ENCODE measurements at regions not wholly inside any gene's neighbourhood (a gene's known extent, or its start where the extent isn't known, plus 50 kb on each side); places are given as distances from the start of the nearest gene placed in this dataset.

DNA sequence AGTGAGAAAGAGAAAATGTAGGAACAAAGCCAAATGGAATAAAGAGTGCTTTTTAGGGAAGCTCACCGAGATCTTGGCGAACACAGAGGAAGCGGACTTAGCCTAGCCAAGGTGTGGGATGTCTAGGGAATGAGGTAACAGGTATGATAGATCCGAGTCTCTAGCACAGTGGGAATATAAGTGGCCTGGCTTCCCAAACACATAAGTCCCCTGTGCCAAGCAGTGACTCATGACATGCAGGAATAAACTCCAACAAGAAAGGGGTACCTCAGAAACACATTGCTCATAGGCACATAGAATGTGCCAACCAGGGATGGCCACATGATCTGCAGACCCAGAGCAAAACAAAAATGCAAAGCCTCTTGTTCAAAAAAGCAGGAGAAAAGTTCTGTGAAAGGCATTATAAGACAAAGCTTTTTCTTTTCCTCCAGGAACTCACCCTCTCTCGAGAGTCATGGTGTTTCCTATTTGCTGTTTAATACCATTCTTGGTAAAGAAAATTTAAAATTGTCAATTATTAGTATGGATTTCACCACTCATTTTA lies 542.5 kb downstream of the GATA3 start:
- TF ChIP-seq EZH2 (IDR thresholded peaks at IDR 0.05; ENCODE audit: insufficient read depth, poor library complexity, severe bottlenecking) = no peak
- TF ChIP-seq EZH2phosphoT487 (IDR thresholded peaks at IDR 0.05; ENCODE audit: insufficient read depth, low read depth) = no peak
